ENCODE measurements at regions not wholly inside any gene's neighbourhood (a gene's known extent, or its start where the extent isn't known, plus 50 kb on each side); places are given as distances from the start of the nearest gene placed in this dataset.

- Mint-ChIP-seq H3K4me3 (no peak overlapping the region), H3K27ac (no peak overlapping the region), H3K9me3 (no peaks in the 10 kb centered on the region), H3K4me1 (no peaks in the 10 kb centered on the region), H3K27me3 (ENCODE audit: low read depth) (no peaks in the 10 kb centered on the region), H3K36me3 (no peaks in the 10 kb centered on the region)
- no peak for DNase-seq (ENCODE audit: low spot score in 2 of 2, unreplicated experiment in 2 of 2)
- TF ChIP-seq, protein P1, sequence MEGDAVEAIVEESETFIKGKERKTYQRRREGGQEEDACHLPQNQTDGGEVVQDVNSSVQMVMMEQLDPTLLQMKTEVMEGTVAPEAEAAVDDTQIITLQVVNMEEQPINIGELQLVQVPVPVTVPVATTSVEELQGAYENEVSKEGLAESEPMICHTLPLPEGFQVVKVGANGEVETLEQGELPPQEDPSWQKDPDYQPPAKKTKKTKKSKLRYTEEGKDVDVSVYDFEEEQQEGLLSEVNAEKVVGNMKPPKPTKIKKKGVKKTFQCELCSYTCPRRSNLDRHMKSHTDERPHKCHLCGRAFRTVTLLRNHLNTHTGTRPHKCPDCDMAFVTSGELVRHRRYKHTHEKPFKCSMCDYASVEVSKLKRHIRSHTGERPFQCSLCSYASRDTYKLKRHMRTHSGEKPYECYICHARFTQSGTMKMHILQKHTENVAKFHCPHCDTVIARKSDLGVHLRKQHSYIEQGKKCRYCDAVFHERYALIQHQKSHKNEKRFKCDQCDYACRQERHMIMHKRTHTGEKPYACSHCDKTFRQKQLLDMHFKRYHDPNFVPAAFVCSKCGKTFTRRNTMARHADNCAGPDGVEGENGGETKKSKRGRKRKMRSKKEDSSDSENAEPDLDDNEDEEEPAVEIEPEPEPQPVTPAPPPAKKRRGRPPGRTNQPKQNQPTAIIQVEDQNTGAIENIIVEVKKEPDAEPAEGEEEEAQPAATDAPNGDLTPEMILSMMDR (IDR thresholded peaks at IDR 0.05; ENCODE audit: unreplicated experiment): no peak
These were observed 160.8 kb upstream of the KHDRBS2 start for GRCh38 chr6:62446647-62447316.

DNA sequence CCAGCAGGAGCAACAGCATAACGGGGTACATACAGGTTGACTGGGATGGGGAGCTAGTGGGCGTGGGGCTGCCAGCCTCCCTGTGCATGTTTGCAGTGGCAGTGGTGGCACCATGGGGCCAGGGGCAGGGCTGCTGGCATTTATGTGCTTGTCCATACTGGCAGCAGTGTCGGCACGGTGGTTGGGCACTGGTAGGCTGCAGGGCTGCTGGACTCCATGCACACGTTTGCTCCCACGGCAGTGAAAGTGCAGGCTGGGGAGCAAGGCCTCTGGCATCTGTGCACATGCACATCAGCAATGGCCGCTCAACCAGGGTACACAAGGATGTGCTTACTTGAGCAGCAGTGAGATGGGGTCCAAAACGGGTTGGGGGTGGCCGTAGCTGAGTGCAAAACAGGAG is 159.5 kb upstream of the KHDRBS2 start:
- Mint-ChIP-seq H3K9me3 (no peaks in the 10 kb centered on the region), H3K27me3 (ENCODE audit: low read depth) (no peaks in the 10 kb centered on the region), H3K4me3 (no peak overlapping the region), H3K27ac (no peak overlapping the region), H3K36me3 (no peaks in the 10 kb centered on the region), H3K4me1 (no peaks in the 10 kb centered on the region)
- DNase-seq (ENCODE audit: low spot score in 2 of 2, unreplicated experiment in 2 of 2): no peak
- TF ChIP-seq, protein P1 (IDR thresholded peaks at IDR 0.05; ENCODE audit: unreplicated experiment): no peak

GRCh38 chr6:62441182-62441581 is 155.2 kb upstream of the KHDRBS2 start:
- DNase-seq (ENCODE audit: low spot score in 2 of 2, unreplicated experiment in 2 of 2): no peak
- Mint-ChIP-seq H3K27me3 (ENCODE audit: low read depth) (no peaks in the 10 kb centered on the region), H3K4me1 (no peaks in the 10 kb centered on the region), H3K36me3 (no peaks in the 10 kb centered on the region), H3K4me3 (no peak overlapping the region), H3K9me3 (peaks cover 26% of the 10 kb centered on the region), H3K27ac (no peak overlapping the region)
- TF ChIP-seq, protein P1 (IDR thresholded peaks at IDR 0.05; ENCODE audit: unreplicated experiment): no peak

- H3K27me3 Mint-ChIP-seq (ENCODE audit: low read depth): no peaks in the 10 kb centered on the region
- peaks cover 9% of the 10 kb centered on the region for H3K9me3 Mint-ChIP-seq
- DNase-seq (ENCODE audit: low spot score in 2 of 2, unreplicated experiment in 2 of 2): no peak
- no peaks in the 10 kb centered on the region for H3K36me3 Mint-ChIP-seq
- TF ChIP-seq, protein P1 (IDR thresholded peaks at IDR 0.05; ENCODE audit: unreplicated experiment): no peak
- H3K4me3 Mint-ChIP-seq: no peak overlapping the region
- H3K4me1 Mint-ChIP-seq: no peaks in the 10 kb centered on the region
- H3K27ac Mint-ChIP-seq: no peak overlapping the region
These were observed 143.8 kb upstream of the KHDRBS2 start for GRCh38 chr6:62429781-62430180.

- H3K9me3 Mint-ChIP-seq: peaks cover 5% of the 10 kb centered on the region
- no peaks in the 10 kb centered on the region for H3K36me3 Mint-ChIP-seq
- H3K4me3 Mint-ChIP-seq: no peak overlapping the region
- TF ChIP-seq, protein P1 (IDR thresholded peaks at IDR 0.05; ENCODE audit: unreplicated experiment): no peak
- H3K4me1 Mint-ChIP-seq: no peaks in the 10 kb centered on the region
- H3K27me3 Mint-ChIP-seq (ENCODE audit: low read depth): no peaks in the 10 kb centered on the region
- DNase-seq (ENCODE audit: low spot score in 2 of 2, unreplicated experiment in 2 of 2): no peak
- no peak overlapping the region for H3K27ac Mint-ChIP-seq
These were observed 114.7 kb upstream of the KHDRBS2 start for GRCh38 chr6:62400521-62401259.
